Activated T-helper 1 cell treated with anti-CD3 and anti-CD28 coated beads, Interleukin-2, amount 50 U/mL, for 16 hours (primary cell): ENCODE measurements at regions not wholly inside any gene's neighbourhood (a gene's known extent, or its start where the extent isn't known, plus 50 kb on each side); places are given as distances from the start of the nearest gene placed in this dataset.
"Not testable (repeated sequence)": the region's sequence is repeated elsewhere in the genome, so short reads cannot be mapped to it uniquely, and the experiment has no call there.

Experiments
- DNase-seq, 2 donors: peaks; one replicate each; pipeline ENCODE4 v3.0.0-alpha.2; 2020; ENCODE audit warnings: low read depth in 1 of 2, low spot score in 1 of 2

DNA sequence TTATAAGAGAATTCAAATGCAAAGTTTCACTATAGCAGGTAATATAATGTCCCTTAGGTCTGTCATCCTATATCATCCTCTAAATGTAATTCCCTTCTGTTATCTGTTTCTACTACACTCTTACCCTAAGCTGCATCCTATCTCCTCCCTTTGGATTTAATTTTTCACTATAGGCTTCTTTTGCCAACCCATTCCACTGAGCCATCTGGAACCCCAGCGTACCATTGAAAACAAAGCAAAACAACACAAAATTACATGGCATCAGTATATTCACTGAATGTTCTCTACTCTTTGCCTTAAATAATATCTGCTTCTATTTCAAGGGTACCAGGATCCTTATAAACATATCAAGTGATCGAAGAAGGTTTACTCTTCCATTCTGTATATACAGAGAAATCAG, 1530.2 kb upstream of the LRRTM3 start:
- DNase-seq, result no peak

DNA sequence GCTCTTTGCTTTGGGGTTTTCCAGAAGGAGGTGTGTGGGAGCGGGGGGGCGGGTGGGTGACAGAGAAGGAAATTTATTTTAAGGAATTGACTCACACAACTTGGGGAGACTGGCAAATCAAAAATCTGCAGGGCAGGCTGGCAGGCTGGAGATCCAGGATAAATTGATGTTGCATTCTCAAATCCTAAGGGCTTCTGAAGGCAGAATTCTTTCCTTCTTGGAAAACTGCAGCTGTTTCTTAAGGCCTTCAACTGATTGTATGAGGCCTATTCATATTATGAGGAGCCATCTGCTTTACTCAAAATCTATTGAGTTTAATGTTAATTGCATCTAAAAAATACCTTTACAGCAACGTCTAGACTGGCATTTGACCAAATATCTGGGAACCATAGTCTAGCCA, 1528.8 kb upstream of the LRRTM3 start:
- DNase-seq, result no peak

DNA sequence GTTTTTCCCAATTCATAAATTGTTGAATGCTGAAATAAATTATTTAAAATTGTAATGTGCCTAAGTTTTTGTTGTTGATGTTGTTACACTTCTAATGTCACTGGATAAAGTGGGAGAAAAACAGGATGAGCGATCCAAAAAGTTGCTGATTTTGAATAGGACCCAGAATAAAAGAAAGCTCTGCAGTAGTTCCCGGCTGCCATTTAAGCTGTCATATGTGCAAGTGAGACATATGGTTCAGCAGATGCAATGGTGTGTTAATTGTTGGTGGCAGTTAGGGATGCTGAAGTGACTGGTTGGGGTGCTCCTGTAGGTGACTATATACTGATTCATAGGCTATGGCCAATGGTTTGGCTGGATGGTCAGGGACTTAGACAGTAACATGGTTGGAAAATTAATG, 1517.4 kb upstream of the LRRTM3 start:
- DNase-seq, result no peak

DNA sequence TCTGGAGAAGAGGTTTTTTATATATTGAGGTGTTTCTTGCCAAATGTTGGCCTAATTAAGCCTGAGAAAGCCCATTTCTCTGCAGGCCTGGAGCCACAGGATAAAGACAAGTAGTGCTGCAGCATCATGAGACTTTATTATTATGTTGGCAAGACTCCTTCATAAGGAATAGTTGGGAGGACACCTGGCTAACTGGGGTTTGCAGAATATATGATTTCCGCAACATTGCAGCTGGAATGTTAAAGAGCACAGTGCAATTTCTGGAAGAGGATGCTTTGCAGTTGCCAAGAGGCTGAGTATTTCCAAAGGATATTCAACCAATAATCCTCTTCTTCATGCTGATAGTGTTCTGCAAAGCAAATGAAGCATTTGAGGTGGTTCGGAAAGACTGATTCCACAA, 1512.8 kb upstream of the LRRTM3 start:
- no peak for DNase-seq

DNA sequence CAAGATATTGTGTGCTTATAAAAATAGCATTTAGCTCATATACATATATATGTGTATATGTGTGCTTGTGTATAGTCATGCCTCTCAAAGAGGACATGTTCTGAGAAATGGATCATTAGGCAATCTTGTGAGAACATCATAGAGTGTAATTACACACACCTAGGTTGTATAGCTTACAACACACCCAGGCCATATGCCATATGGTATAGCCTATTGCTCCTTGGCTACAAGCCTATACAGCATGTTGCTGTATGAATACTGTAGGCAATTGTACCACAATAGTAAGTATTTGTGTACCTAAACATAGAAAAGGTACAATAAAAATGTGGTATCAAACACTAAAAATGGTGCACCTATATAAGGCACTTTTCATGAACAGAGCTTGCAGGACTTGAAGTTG, 1510.5 kb upstream of the LRRTM3 start:
- DNase-seq, result no peak

DNA sequence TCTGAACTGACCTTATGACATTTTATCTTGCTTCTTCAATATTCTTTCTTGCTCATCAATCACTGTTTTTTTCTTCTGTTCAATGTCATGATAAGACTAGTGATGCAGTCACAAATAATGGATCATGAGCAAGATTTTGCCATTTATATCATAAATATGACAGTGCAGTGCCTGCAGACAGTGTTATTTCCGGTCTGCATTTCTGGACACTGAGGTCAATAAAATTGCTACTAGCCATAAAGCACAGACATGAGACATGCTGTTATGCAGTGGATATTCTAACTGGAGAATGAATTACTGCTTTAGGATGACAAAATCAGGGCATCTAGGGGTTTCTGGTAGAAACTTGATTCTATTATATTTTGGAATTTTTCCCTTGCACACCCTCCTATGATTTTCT, 1509.7 kb upstream of the LRRTM3 start:
- no peak for DNase-seq

DNA sequence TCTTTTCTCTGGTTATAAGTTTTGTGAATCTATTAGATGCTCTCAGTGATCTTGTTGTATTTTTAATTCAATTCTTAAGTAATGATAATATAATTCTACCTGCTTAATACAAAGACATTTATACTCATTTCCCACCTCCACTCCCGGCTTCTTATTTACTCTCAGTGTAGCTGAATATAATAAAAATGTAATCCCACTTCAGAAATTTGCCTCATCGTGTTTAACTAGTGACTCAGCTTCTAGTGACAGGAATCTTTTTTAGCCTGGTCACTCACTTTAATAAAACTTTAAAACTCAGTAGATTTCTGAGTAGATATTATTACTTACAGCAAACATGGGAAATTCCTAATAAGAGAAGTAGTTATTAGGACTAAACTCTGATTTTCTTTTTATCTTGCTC, 1506.2 kb upstream of the LRRTM3 start:
- DNase-seq, result no peak

DNA sequence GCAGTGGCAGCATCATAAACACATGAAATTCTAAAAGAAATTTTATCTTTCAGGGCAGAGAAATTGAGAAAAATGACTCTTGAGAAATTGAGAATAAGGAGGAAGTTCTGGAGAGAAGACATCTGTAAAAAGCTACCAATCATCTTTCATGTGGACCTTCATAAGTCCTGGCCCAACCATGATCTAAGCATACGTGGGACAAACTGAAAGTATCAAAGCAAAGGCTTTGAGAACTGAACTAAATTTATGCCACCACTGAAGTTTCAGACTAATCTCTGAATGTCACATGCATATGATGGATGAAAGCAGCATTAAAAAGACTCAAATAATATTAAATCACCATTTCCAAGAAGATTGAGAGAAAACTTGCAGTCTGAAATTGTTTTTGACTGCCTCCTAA, 1502.8 kb upstream of the LRRTM3 start:
- no peak for DNase-seq

DNA sequence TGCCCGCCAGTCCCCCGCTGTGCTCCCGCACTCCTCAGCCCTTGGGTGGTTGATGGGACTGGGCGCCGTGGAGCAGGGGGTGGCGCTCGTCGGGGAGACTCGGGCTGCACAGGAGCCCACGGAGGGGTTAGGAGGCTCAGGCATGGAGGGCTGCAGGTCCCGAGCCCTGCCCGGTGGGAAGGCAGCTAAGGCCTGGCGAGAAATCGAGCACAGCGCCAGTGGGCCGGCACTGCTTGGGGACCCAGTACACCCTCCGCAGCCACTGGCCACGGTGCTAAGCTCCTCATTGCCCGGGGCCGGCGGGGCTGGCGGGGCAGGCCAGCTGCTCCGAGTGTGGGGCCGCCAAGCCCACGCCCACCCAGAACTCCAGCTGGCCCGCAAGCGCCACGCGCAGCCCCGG, 1496.5 kb upstream of the LRRTM3 start:
- not testable (repeated sequence) for DNase-seq

DNA sequence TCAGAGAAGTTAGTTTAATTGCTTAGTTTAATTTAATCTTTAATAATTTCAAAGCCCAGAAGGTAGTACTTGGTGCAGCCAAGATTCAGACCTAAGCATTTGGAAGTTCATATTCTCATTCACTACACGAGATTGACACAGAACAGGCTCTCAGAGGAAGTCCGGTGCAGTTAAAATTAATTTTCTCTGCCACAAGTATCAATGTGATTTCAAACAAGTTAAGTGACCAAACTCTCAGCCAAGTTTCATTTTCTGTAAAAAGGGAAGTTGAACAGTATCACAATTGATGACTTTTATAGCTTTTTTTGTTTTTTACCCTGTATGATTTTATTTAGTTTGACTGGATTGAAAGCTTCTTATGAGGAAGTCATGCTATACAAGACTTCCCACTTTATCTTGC, 1494.9 kb upstream of the LRRTM3 start:
- no peak for DNase-seq

DNA sequence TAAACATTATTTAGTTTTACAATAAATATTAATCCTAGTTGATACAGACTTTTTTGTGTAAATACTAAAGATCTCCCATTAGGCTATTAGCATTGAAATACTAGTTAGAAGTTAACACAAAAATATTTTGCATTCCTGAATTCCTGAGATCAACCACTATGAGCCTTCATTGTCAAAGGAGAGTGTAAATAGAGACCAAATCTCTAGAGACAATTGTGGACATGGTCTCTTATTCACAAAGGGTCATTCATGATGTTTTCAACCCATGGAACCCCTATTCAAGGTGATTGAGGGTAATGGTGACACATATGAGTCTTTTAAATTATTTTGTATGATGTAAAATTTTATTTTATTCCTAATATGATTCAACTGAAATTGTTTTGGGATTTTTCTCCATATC, 1454.8 kb upstream of the LRRTM3 start:
- no peak for DNase-seq

DNA sequence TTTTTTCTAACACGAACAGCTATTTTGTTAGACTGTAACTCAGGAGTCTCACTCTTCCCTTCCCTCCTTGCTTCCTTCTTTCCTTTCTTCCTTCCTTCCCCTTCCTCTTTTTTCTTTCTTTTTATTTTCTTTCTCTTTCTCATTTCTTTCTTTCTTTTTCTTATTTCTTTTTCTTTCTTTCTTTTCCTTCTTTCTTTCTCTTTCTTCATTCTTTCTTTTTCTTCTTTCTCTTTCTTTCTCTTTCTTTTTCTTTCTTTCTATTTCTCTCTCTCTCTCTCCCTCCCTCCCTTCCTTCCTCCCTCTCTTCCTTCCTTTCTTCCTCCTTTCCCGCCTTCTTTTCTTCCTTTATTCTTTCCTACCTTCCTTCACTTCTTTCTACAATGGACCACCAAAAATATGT, 1443.0 kb upstream of the LRRTM3 start:
- no peak for DNase-seq

DNA sequence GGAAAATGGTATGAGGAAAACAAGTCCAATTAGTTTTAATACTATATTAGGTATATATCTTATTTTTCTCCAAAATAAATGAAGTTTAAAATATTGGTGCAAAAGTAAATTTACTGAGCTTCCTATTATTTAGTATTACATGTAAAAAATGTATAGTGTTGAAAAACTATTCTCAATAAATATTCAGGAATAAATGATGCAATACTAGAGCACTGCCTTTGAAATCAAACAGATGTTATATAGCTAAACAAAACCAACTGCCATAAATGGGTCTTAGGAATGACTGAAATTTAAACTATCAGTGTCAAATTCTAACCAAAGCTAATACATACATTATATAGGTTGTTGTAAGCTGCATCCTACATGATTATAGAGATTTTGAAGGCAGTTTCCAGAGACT, 1434.0 kb upstream of the LRRTM3 start:
- DNase-seq, result no peak

DNA sequence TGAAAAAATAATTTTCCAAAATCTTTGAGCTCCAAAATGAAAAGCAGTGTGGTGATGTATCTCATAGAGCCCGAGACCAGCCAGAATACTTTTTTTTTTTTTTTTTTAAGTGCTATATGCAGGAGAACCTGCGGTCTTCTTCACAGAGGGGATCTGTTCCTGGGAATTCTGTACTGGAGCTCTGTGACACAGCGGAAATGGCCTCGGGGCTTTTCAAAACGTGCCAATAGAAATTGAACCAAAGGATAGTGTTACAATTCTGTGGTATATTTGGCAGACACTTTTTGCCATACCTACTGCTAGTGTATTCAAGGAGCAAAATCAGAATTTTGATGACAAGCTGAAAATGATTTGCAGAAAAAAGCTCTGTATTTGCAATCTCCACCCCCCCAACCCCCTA, 1429.3 kb upstream of the LRRTM3 start:
- no peak for DNase-seq

DNA sequence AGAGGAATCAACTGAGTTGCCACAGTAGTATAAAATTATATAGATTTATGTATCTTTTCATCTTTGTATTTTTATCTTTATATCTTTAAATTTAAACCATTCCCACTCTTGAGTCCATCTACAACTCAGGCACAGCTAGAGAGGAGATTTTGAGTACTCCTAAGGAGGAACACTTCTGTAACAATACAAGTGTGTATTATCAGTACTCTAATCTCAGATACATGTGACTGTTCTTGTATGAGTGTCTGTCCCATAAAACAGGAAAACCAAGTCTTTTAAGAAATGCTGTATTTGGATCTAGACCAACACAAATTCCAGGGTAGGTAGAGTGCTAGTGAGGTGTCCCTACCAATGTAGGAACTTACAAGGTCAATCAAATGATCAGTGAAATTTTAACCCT, 1428.0 kb upstream of the LRRTM3 start:
- DNase-seq, result no peak

DNA sequence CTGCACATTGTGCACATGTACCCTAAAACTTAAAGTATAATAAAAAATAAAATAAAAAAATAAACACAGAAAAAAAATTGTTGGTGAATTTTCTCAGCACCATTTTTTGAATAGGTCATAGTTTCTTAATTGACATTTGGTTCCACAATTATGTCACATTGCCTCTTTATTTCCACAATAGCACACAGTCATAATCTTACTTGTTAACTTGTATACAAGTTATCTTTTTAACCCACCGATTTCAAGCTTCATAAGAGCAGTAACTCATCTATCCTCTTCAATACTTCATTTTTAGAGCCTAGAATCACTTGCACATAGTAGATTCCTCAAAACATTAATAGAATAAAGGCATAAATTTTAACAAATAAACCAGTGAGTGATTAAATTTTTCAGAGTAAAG, 1425.1 kb upstream of the LRRTM3 start:
- no peak for DNase-seq

DNA sequence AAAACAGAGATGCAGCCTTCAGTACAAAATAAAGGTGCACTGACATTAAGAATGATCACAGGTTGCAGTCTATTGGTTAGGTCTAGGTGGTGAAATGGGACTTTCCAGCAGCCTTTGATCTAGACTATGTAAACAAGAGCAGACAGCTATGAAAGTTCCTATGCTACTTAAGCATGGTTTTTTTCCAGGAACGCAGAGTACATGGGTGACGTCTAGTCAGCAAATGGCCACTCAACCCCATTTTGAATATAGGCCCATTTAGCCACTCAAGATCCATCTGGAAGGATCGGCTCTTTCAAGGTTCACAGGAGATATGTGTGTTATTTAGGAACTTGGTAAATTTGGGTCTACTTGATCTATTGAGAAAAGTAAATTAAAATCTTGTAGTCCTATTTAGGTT, 1424.6 kb upstream of the LRRTM3 start:
- DNase-seq, result no peak

DNA sequence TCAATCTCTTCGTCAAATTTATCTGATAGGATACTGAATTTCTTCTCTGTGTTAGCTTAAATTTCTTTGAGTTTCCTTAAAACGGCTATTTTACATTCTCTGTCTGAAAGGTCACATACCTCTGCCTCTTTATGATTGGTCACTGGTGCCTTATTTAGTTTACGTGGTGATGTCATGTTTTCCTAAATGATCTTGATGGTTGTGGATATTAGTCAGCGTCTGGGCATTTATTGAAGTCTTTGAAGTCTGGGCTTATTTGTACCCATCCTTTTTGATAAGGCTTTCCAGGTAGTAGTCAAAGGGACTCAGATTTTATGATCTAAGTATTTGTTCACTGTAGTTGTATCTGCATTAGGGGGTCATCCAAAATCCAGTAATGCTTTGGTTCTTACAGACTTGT, 1407.5 kb upstream of the LRRTM3 start:
- no peak for DNase-seq

DNA sequence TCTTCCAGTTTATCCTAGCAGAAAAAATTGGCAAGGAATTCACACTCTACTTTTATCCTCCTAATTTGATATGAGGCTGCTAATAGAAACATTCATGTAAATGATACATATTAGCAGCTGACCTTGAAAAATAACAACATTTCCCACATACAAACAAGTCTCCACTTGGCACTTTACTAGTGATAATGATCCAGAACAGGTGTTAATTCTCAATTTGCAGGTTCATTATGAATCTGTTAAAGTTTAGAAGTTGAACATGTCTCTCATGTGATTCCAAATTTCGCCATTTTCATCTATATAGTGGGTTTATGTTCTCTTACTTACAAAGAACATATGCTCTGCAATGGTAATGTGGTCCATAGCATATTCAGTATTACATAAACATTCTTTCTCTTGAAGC, 1396.8 kb upstream of the LRRTM3 start:
- DNase-seq, result no peak

DNA sequence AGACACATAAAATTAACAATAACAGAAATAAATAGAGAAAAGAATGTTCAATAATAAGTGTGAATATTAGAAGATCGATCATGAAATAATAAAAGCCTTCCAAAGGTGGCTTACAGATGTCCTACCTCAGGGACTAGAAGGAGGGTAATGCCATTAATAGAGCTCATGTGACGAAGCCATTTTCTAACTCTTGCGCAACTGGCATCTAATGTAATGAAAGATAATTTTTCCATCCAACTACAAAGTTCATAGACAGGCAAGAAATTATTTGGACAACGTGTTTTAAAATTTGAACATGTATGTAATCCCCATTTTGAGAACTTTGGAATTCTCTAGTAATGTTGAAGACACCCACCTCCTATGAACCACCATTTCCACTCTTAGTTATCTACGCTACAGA, 1394.3 kb upstream of the LRRTM3 start:
- DNase-seq, result no peak

DNA sequence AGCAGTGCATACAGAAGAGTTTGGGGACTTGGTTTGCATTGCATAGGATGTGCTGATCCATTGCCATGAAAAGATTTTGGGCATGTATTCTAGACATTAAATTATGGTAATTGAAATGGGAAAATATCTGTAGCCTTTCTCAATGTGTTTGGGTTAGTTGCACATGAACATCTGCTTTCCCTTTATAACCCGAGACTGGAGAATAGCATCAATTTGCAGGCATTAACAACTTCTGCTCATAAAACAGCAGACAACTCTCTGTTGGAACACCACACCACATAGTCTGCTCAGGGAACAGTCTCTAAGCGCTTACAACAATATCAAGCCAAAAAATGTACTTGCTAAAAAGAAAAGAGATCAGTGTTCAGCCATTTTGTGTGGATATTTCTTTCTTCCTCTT, 1391.1 kb upstream of the LRRTM3 start:
- no peak for DNase-seq

DNA sequence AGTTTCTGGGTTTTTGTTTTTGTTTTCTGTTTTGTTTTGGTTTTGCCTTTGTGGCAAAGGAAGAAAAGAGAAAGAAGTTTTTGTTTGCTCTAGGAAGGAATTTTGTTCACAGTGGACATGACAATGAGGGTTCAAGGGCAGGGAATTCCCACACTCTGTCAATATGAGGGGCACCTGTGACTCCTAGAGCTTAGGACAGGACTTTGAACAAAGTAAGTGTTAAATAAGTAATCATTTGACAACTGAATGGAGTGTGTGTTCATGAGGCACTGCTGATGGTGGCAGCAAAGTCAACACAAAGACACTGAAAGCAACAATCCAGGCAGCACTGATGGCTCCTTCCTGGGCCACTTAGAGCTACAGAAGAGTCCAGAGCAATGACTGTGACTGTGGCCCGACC, 1381.1 kb upstream of the LRRTM3 start:
- DNase-seq, result no peak

DNA sequence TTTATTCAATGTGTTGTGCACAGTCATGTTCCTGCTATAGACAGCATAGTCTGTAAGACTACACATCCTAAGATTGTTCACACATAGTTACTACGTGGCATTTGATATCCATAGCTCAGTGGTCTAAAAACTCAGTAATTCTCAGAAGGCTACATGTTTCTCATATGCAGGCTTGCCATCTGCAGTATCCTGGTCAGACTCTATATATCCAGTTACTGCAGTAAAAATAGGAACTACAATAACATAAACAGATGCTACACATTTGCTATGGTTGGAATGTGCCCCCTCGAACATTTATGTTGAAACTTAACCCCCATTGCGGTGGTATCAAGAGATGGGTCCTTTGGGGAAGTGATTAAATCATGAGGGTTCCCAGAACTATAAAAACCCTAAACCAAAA, 1377.8 kb upstream of the LRRTM3 start:
- DNase-seq, result no peak

DNA sequence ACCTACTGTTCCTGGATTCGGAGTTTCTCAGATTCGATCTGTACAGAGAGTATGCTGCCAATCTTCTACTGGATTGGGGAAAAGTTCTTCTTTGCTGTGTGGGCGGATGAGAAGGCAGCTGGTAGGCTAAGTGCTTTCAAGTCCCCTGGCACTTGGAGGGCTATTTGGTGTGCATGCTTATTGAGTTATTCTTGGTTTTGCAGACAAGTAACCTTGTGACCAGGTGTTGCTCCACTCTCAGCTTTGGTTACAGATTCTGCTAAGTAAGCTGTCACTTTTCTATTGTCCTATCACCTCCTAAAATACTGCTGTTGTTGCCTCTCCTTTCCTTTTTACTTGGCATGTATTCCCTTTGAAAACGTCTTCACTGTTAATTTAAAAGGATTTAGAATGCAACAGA, 1375.1 kb upstream of the LRRTM3 start:
- DNase-seq, result no peak
